H1 (cell line): ENCODE measurements at regions not wholly inside any gene's neighbourhood (a gene's known extent, or its start where the extent isn't known, plus 50 kb on each side); places are given as distances from the start of the nearest gene placed in this dataset.

Experiments
- CTCF ChIA-PET: fragments of 300-600 bp; sonication (Branson Sonifier 250); formaldehyde crosslinking; loops from one replicate; lab custom pipeline; 2021; ENCODE audit not compliant: partially characterized antibody; lab: Charles Lee
- POLR2A ChIA-PET: fragments of 300-600 bp; sonication (Branson Sonifier 250); formaldehyde crosslinking; loops from one replicate; lab custom pipeline; 2021; ENCODE audit warnings: inconsistent platforms; ENCODE audit not compliant: partially characterized antibody; lab: Charles Lee
- DNase-seq, 2 experiments: peaks; one replicate each; pipeline versions ENCODE4 v3.0.0 to v3.0.0-alpha.2; 2010 to 2022; ENCODE audit warnings: low spot score in 2 of 2, low read depth in 1 of 2, mixed read lengths in 1 of 2
- FAIRE-seq: peaks from 2 replicates; lab custom pipeline; 2011; peaks lifted over from hg19 to GRCh38; lab: Jason Lieb, UNC
- H2AFZ ChIP-seq: 2 replicates; pipeline ENCODE4 v1.8.1; 2012; ENCODE audit warnings: low read length, inconsistent platforms
- H2AK5ac ChIP-seq: 2 replicates; pipeline ENCODE4 v1.6.1; 2013; ENCODE audit warnings: low read depth, low read length
- H2BK120ac ChIP-seq: replicated peaks from 2 replicates; pipeline ENCODE3; 2013; ENCODE audit warnings: low read depth, low read length, inconsistent platforms
- H2BK12ac ChIP-seq: 2 replicates; pipeline ENCODE4 v1.6.1; 2013; ENCODE audit warnings: low read depth, low read length
- H2BK15ac ChIP-seq: 2 replicates; pipeline ENCODE4 v1.6.1; 2013; ENCODE audit warnings: low read length
- H2BK20ac ChIP-seq: 2 replicates; pipeline ENCODE4 v1.6.1; 2013; ENCODE audit warnings: low read length
- H2BK5ac ChIP-seq: 2 replicates; pipeline ENCODE4 v1.6.1; 2013; ENCODE audit warnings: low read depth, low read length
- H3K14ac ChIP-seq: 2 replicates; pipeline ENCODE4 v1.6.1; 2013; ENCODE audit warnings: inconsistent platforms; ENCODE audit not compliant: insufficient read length
- H3K18ac ChIP-seq: 2 replicates; pipeline ENCODE4 v1.6.1; 2013; ENCODE audit warnings: low read length; ENCODE audit errors: extremely low read depth
- H3K23ac ChIP-seq: 2 replicates; pipeline ENCODE4 v1.6.1; 2013; ENCODE audit warnings: inconsistent platforms; ENCODE audit not compliant: insufficient read length
- H3K23me2 ChIP-seq: 2 replicates; pipeline ENCODE4 v1.6.1; 2013; ENCODE audit warnings: low read depth, low read length
- H3K27ac ChIP-seq: 2 replicates; pipeline ENCODE4 v1.6.1; 2011; ENCODE audit warnings: low read depth, low read length, inconsistent platforms
- H3K27me3 ChIP-seq, 4 experiments: replicated peaks in 1 of 4; 1 replicate in 1 of 4; 2 replicates in 3 of 4; pipeline versions ENCODE4 v1.6.1 to v1.8.1; 2011 to 2013; ENCODE audit warnings: low read length in 3 of 4, mild to moderate bottlenecking in 3 of 4, inconsistent platforms in 2 of 4, mixed read lengths in 2 of 4, moderate library complexity in 1 of 4; ENCODE audit not compliant: control insufficient read depth in 3 of 4, insufficient read depth in 3 of 4; ENCODE audit errors: extremely low read depth in 1 of 4
- H3K36me3 ChIP-seq, 4 experiments: 2 replicates each; pipeline versions ENCODE4 v1.6.1 to v1.8.1; 2011 to 2013; ENCODE audit warnings: mild to moderate bottlenecking in 4 of 4, low read length in 3 of 4, moderate library complexity in 2 of 4, control low read depth in 1 of 4, inconsistent platforms in 1 of 4; ENCODE audit not compliant: insufficient read depth in 4 of 4, control insufficient read depth in 2 of 4
- H3K4ac ChIP-seq: replicated peaks from 2 replicates; pipeline ENCODE3; 2013; ENCODE audit warnings: low read length, low read depth, mixed read lengths, inconsistent platforms; ENCODE audit not compliant: insufficient read length
- H3K4me1 ChIP-seq, 4 experiments: replicated peaks in 1 of 4; 1 replicate in 1 of 4; 2 replicates in 3 of 4; pipeline versions ENCODE4 v1.6.1 to v1.8.1; 2011 to 2013; ENCODE audit warnings: low read length in 3 of 4, inconsistent platforms in 2 of 4, mixed read lengths in 1 of 4; ENCODE audit not compliant: insufficient read depth in 4 of 4, control insufficient read depth in 3 of 4
- H3K4me2 ChIP-seq, 2 experiments: 2 replicates each; pipeline versions ENCODE4 v1.6.1 to v1.8.1; 2011 to 2013; ENCODE audit warnings: low read depth in 2 of 2, low read length in 2 of 2, control low read depth in 1 of 2, inconsistent platforms in 1 of 2, mild to moderate bottlenecking in 1 of 2; ENCODE audit not compliant: insufficient read depth in 1 of 2
- H3K4me3 ChIP-seq, 4 experiments: fragments of 200-600, 300-600 bp in 1 of 4; sonication (generic), shearing (Covaris generic), sonication (Bioruptor Twin) in 1 of 4; 2 replicates each; pipeline versions ENCODE4 v1.5.1 to v1.8.1; 2011 to 2016; ENCODE audit warnings: low read length in 4 of 4, low read depth in 3 of 4, control low read depth in 2 of 4, inconsistent platforms in 2 of 4, mild to moderate bottlenecking in 2 of 4, mixed read lengths in 1 of 4, moderate library complexity in 1 of 4; ENCODE audit not compliant: insufficient read depth in 2 of 4; ENCODE audit errors: extremely low read depth in 1 of 4
- H3K56ac ChIP-seq: replicated peaks from 2 replicates; pipeline ENCODE3; 2013; ENCODE audit warnings: low read depth, mild to moderate bottlenecking, mixed read lengths, low read length, inconsistent platforms; ENCODE audit not compliant: insufficient read length
- H3K79me1 ChIP-seq: 2 replicates; pipeline ENCODE4 v1.6.1; 2013; ENCODE audit warnings: low read depth, low read length, control low read depth
- H3K79me2 ChIP-seq, 2 experiments: 2 replicates each; pipeline versions ENCODE4 v1.6.1 to v1.8.1; 2012 to 2013; ENCODE audit warnings: low read length in 2 of 2, mild to moderate bottlenecking in 2 of 2, inconsistent platforms in 1 of 2; ENCODE audit not compliant: insufficient read depth in 2 of 2, control insufficient read depth in 1 of 2
- H3K9ac ChIP-seq, 4 experiments: replicated peaks in 1 of 4; 1 replicate in 1 of 4; 2 replicates in 3 of 4; pipeline versions ENCODE4 v1.6.1 to v1.8.1; 2011 to 2013; ENCODE audit warnings: low read depth in 3 of 4, low read length in 3 of 4, control low read depth in 2 of 4, mild to moderate bottlenecking in 2 of 4, moderate library complexity in 2 of 4, inconsistent platforms in 1 of 4; ENCODE audit errors: extremely low read depth in 1 of 4
- H3K9me3 ChIP-seq, 2 experiments: 2 replicates each; pipeline versions ENCODE4 v1.6.1 to v1.8.1; 2012 to 2013; ENCODE audit warnings: mild to moderate bottlenecking in 2 of 2, moderate library complexity in 2 of 2, control low read depth in 1 of 2, inconsistent platforms in 1 of 2, low read depth in 1 of 2, low read length in 1 of 2, mixed read lengths in 1 of 2; ENCODE audit not compliant: insufficient read depth in 2 of 2
- H4K20me1 ChIP-seq, 2 experiments: replicated peaks in 1 of 2; 2 replicates each; pipeline versions ENCODE3 to v1.8.1; 2011 to 2013; ENCODE audit warnings: inconsistent platforms in 2 of 2, low read length in 2 of 2, mild to moderate bottlenecking in 1 of 2; ENCODE audit not compliant: insufficient read depth in 2 of 2, control insufficient read depth in 1 of 2
- H4K5ac ChIP-seq: 2 replicates; pipeline ENCODE4 v1.6.1; 2013; ENCODE audit warnings: low read length, low read depth, mixed read lengths, inconsistent platforms; ENCODE audit not compliant: insufficient read length
- H4K8ac ChIP-seq: 2 replicates; pipeline ENCODE4 v1.8.0; 2013; ENCODE audit warnings: mild to moderate bottlenecking, moderate library complexity, low read length, inconsistent platforms; ENCODE audit not compliant: insufficient read depth; ENCODE audit errors: extremely low read depth
- H4K91ac ChIP-seq: replicated peaks from 2 replicates; pipeline ENCODE3; 2013; ENCODE audit warnings: low read length, mixed read lengths, inconsistent platforms; ENCODE audit not compliant: insufficient read length
- BCL11A ChIP-seq, 2 experiments: IDR thresholded peaks; one replicate each; pipeline ENCODE4 v1.6.1; 2011; ENCODE audit warnings: low read depth in 2 of 2, low read length in 2 of 2, mild to moderate bottlenecking in 2 of 2
- CEBPB ChIP-seq: IDR thresholded peaks from 2 replicates; pipeline ENCODE4 v1.6.1; 2012; ENCODE audit warnings: low read depth, low read length
- CHD2 ChIP-seq: IDR thresholded peaks from 2 replicates; pipeline ENCODE4 v1.6.1; 2012; ENCODE audit warnings: low read length, improper control_type of control experiment
- MAFK ChIP-seq: IDR thresholded peaks from 2 replicates; pipeline ENCODE4 v1.6.1; 2012; ENCODE audit warnings: low read depth, mild to moderate bottlenecking, improper control_type of control experiment, low read length
- NANOG ChIP-seq: IDR thresholded peaks from 2 replicates; pipeline ENCODE4 v1.6.1; 2011; ENCODE audit warnings: low read length, low read depth, mild to moderate bottlenecking, inconsistent platforms; ENCODE audit not compliant: insufficient read depth, poor library complexity, severe bottlenecking
- POLR2AphosphoS5 ChIP-seq: IDR thresholded peaks from 2 replicates; pipeline ENCODE4 v1.6.1; 2011; ENCODE audit warnings: low read depth, low read length
- SIX5 ChIP-seq: IDR thresholded peaks from 2 replicates; pipeline ENCODE4 v1.6.1; 2011; ENCODE audit warnings: mild to moderate bottlenecking, low read depth, low read length
- TAF7 ChIP-seq: optimal IDR thresholded peaks from 2 replicates; pipeline ENCODE3; 2011; ENCODE audit warnings: low read depth, mild to moderate bottlenecking, inconsistent platforms, low read length, moderate library complexity, borderline replicate concordance
- WGBS, 2 experiments: shearing (Covaris generic) in 1 of 2; methylation state at CpG; one replicate each; pipeline versions ENCODE4 v1.1.6 to v1.1.7; 2013 to 2015; ENCODE audit warnings: low lambda C conversion rate in 2 of 2, mixed read lengths in 2 of 2, inconsistent platforms in 1 of 2, low coverage in 1 of 2, missing lambda C conversion rate in 1 of 2; ENCODE audit not compliant: insufficient replicate concordance in 2 of 2, insufficient coverage in 1 of 2, insufficient read length in 1 of 2; ENCODE audit errors: extremely low coverage in 1 of 2, missing lambda C conversion rate in 1 of 2; 5-methylcytosine and 5-hydroxymethylcytosine counted together
- TF ChIP-seq, protein P1 (sequence below): IDR thresholded peaks from 2 replicates; pipeline ENCODE4 v1.6.1; 2011; ENCODE audit warnings: low read length, improper control_type of control experiment
- TF ChIP-seq, protein P2 (sequence below): IDR thresholded peaks from 2 replicates; pipeline ENCODE4 v1.6.1; 2012; ENCODE audit warnings: low read length, inconsistent platforms

DNA sequence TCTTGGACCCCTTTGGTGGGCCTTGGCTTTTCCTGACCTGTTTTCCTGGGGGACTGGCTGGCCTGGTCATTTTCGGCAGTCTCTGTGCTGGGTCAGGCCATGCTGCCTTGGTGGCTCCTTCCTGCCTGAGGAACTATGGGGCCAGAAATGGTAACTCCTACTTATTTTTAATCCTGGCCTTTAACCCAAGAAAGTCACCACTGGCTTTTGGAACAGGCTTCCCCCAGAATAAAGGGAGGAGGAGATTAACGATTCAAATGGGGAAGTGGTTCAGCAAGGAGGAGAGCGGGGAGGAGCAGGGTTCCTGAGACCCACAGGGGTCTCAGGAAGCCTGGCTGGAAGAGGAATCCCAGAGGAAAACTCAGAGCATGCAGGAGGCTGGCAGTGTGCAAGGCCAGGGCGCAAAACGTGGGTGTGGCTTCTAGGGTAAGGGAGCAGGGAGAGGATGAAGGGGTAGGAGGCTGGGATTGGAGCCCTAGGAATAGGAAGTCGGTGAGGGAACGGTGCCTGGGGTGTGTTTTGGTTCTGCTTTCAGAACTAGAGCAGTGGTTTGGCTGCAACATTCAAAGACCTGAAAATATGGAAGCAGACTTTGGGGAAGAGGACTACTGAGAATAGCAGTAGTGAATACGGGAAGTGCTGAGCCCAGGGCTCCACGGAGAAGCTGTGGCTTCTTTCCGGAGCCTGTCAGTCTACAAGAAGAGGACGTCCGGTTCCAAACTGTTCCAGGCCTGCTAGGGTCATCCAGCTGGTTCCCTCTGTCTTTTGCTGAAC is 271.1 kb upstream of the KLF4 start:
- H3K18ac ChIP-seq = no peak overlapping the region
- H2BK120ac ChIP-seq = no peak overlapping the region
- H2BK20ac ChIP-seq = peak overlapping the region; percentile 80; the same call in 1 of the 2 replicates
- DNase-seq (no peak), FAIRE-seq (no peak)
- no peaks in the 10 kb centered on the region for H3K4me1 ChIP-seq
- POLR2A ChIA-PET = no interaction called here
- H4K91ac ChIP-seq = no peak overlapping the region
- no peak overlapping the region for H3K4ac ChIP-seq
- no peak overlapping the region for H3K27ac ChIP-seq
- H3K9ac ChIP-seq = no peak overlapping the region
- no peak overlapping the region for H2BK12ac ChIP-seq
- no peak overlapping the region for H3K23ac ChIP-seq
- H3K79me1 ChIP-seq = no peaks in the 10 kb centered on the region
- peak overlapping the region; percentile 73; the same call in 1 of the 2 replicates for H2AFZ ChIP-seq
- CTCF ChIA-PET = interaction anchor here (0.7 to 1.3 kb wide), 2 partner anchors 14 to 22 kb away, joined by 3 read pairs; no protein-coding TSS in a partner anchor
- 92% methylated on average over 12 of the region's 12 CpGs; no CpG with 5 or more reads in 1 of the 2 experiments for WGBS, 2 experiments
- no peak overlapping the region for H2AK5ac ChIP-seq
- H4K8ac ChIP-seq = no peak overlapping the region; the same call in 1 of the 2 replicates
- no peak overlapping the region for H3K4me2 ChIP-seq
- H3K56ac ChIP-seq = no peak overlapping the region
- no peak overlapping the region for H3K4me3 ChIP-seq
- no peaks in the 10 kb centered on the region for H3K9me3 ChIP-seq
- no peaks in the 10 kb centered on the region for H3K36me3 ChIP-seq
- H3K27me3 ChIP-seq = no peaks in the 10 kb centered on the region
- H3K23me2 ChIP-seq = no peaks in the 10 kb centered on the region
- no peak overlapping the region for H2BK5ac ChIP-seq
- no peak overlapping the region for H4K5ac ChIP-seq
- H3K79me2 ChIP-seq = no peaks in the 10 kb centered on the region
- H2BK15ac ChIP-seq = no peak overlapping the region
- no peak overlapping the region for H3K14ac ChIP-seq
- H4K20me1 ChIP-seq = no peaks in the 10 kb centered on the region
- no peak for TF ChIP-seq SIX5
- TF ChIP-seq CHD2 = no peak
- TF ChIP-seq CEBPB = no peak
- no peak for TF ChIP-seq MAFK
- TF ChIP-seq, protein P1, sequence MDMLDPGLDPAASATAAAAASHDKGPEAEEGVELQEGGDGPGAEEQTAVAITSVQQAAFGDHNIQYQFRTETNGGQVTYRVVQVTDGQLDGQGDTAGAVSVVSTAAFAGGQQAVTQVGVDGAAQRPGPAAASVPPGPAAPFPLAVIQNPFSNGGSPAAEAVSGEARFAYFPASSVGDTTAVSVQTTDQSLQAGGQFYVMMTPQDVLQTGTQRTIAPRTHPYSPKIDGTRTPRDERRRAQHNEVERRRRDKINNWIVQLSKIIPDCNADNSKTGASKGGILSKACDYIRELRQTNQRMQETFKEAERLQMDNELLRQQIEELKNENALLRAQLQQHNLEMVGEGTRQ = no peak
- TF ChIP-seq, protein P2, sequence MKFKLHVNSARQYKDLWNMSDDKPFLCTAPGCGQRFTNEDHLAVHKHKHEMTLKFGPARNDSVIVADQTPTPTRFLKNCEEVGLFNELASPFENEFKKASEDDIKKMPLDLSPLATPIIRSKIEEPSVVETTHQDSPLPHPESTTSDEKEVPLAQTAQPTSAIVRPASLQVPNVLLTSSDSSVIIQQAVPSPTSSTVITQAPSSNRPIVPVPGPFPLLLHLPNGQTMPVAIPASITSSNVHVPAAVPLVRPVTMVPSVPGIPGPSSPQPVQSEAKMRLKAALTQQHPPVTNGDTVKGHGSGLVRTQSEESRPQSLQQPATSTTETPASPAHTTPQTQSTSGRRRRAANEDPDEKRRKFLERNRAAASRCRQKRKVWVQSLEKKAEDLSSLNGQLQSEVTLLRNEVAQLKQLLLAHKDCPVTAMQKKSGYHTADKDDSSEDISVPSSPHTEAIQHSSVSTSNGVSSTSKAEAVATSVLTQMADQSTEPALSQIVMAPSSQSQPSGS = no peak
- no peak for TF ChIP-seq BCL11A (IDR thresholded peaks at IDR 0.05; ENCODE audit: low read depth in 2 of 2, low read length in 2 of 2)
- no peak for TF ChIP-seq TAF7
- TF ChIP-seq NANOG = no peak
- TF ChIP-seq POLR2AphosphoS5 = no peak
